ENCODE measurements at regions not wholly inside any gene's neighbourhood (a gene's known extent, or its start where the extent isn't known, plus 50 kb on each side); places are given as distances from the start of the nearest gene placed in this dataset.

- Histone ChIP-seq H3K9me3 (no peaks in the 10 kb centered on the region), H3K4me3 (no peak overlapping the region), H3K4me1 (peaks cover 0 to 8% (median 0%) of the 10 kb centered on the region in 12 donors), H3K36me3 (no peaks in the 10 kb centered on the region), H3K27ac (no peak overlapping the region), H3K27me3 (peaks cover 0 to 4% (median 0%) of the 10 kb centered on the region in 9 donors)
- ATAC-seq (no peak), DNase-seq (no peak)
- TF ChIP-seq CTCF (IDR thresholded peaks at IDR 0.05): no peak
- no peak for TF ChIP-seq POLR2A (IDR thresholded peaks at IDR 0.05)
- intact Hi-C loops (cut with DNase I): no loop called here
- 77 to 84% (median 80%) methylated on average over 4 of the region's 4 CpGs for WGBS, 4 donors
These were observed 587.5 kb upstream of the MGMT start for GRCh38 chr10:128879441-128880140.

GRCh38 chr10:128880159-128880725 is 586.8 kb upstream of the MGMT start:
- peaks cover 0 to 4% (median 0%) of the 10 kb centered on the region in 9 donors for H3K27me3 ChIP-seq
- no peaks in the 10 kb centered on the region for H3K9me3 ChIP-seq
- 76 to 87% (median 79%) methylated on average over 4 of the region's 4 CpGs for WGBS, 4 donors
- no peaks in the 10 kb centered on the region for H3K36me3 ChIP-seq
- intact Hi-C loops (cut with DNase I): no loop called here
- no peak for ATAC-seq
- no peak overlapping the region for H3K4me3 ChIP-seq
- TF ChIP-seq POLR2A (IDR thresholded peaks at IDR 0.05): no peak
- peaks cover 0 to 8% (median 0%) of the 10 kb centered on the region in 12 donors for H3K4me1 ChIP-seq
- no peak for DNase-seq
- H3K27ac ChIP-seq: no peak overlapping the region

- intact Hi-C loops (cut with DNase I): no loop called here
- H3K9me3 ChIP-seq: no peaks in the 10 kb centered on the region
- no peak overlapping the region for H3K4me3 ChIP-seq
- peaks cover 0 to 3% (median 0%) of the 10 kb centered on the region in 12 donors for H3K4me1 ChIP-seq
- ATAC-seq (no peak), DNase-seq (no peak)
- H3K36me3 ChIP-seq: no peaks in the 10 kb centered on the region
- peaks cover 0 to 4% (median 0%) of the 10 kb centered on the region in 9 donors for H3K27me3 ChIP-seq
- 89 to 95% (median 93%) methylated on average over 3 of the region's 3 CpGs for WGBS, 4 donors
- H3K27ac ChIP-seq: no peak overlapping the region
- TF ChIP-seq POLR2A (IDR thresholded peaks at IDR 0.05) (no peak), CTCF (IDR thresholded peaks at IDR 0.05) (no peak)
These were observed 586.0 kb upstream of the MGMT start for GRCh38 chr10:128881086-128881485.

- DNase-seq: no peak
- no peaks in the 10 kb centered on the region for H3K4me1 ChIP-seq
- no peak for TF ChIP-seq POLR2A (IDR thresholded peaks at IDR 0.05)
- TF ChIP-seq CTCF (IDR thresholded peaks at IDR 0.05): no peak
- peaks cover 0 to 7% (median 0%) of the 10 kb centered on the region in 12 donors for H3K9me3 ChIP-seq
- no peak overlapping the region for H3K27ac ChIP-seq
- H3K27me3 ChIP-seq: peaks cover 0 to 3% (median 0%) of the 10 kb centered on the region in 9 donors
- H3K4me3 ChIP-seq: no peak overlapping the region
- H3K36me3 ChIP-seq: no peaks in the 10 kb centered on the region
- intact Hi-C loops (cut with DNase I): no loop called here
- no peak for ATAC-seq
- WGBS, 4 donors: 81 to 90% (median 86%) methylated on average over 12 to 13 of the region's 13 CpGs
These were observed 583.6 kb upstream of the MGMT start for GRCh38 chr10:128883231-128884032.
